H9 (cell line): ENCODE measurements at regions not wholly inside any gene's neighbourhood (a gene's known extent, or its start where the extent isn't known, plus 50 kb on each side); places are given as distances from the start of the nearest gene placed in this dataset.

Experiments
- DNase-seq: peaks from one replicate; pipeline ENCODE4 v3.0.0-alpha.2; 2017
- H2AFZ ChIP-seq: one replicate; pipeline ENCODE4 v1.6.1; 2013; ENCODE audit warnings: mild to moderate bottlenecking, low read length, control low read depth, moderate library complexity
- H2AK5ac ChIP-seq: 2 replicates; pipeline ENCODE4 v1.6.1; 2013; ENCODE audit warnings: low read length, control low read depth, mixed read lengths; ENCODE audit not compliant: insufficient read length
- H2BK120ac ChIP-seq: one replicate; pipeline ENCODE4 v1.6.1; 2013; ENCODE audit warnings: low read depth, mild to moderate bottlenecking, low read length, control low read depth, inconsistent platforms; ENCODE audit not compliant: poor library complexity, severe bottlenecking
- H2BK12ac ChIP-seq: 2 replicates; pipeline ENCODE4 v1.6.1; 2013; ENCODE audit warnings: low read length, control low read depth, mixed read lengths, low read depth; ENCODE audit not compliant: insufficient read length
- H2BK15ac ChIP-seq: 2 replicates; pipeline ENCODE4 v1.6.1; 2013; ENCODE audit warnings: low read depth, low read length, control low read depth
- H2BK20ac ChIP-seq: one replicate; pipeline ENCODE4 v1.6.1; 2013; ENCODE audit warnings: low read depth, mild to moderate bottlenecking, low read length, control low read depth, inconsistent platforms; ENCODE audit not compliant: poor library complexity, severe bottlenecking
- H2BK5ac ChIP-seq: 2 replicates; pipeline ENCODE4 v1.6.1; 2013; ENCODE audit warnings: low read length, control low read depth, mixed read lengths; ENCODE audit not compliant: insufficient read length
- H3K14ac ChIP-seq: 2 replicates; pipeline ENCODE4 v1.6.1; 2013; ENCODE audit warnings: low read length, control low read depth; ENCODE audit not compliant: insufficient read depth
- H3K18ac ChIP-seq: 2 replicates; pipeline ENCODE4 v1.6.1; 2013; ENCODE audit warnings: low read depth, mild to moderate bottlenecking, mixed read lengths, low read length, control low read depth; ENCODE audit not compliant: insufficient read length
- H3K23ac ChIP-seq: 2 replicates; pipeline ENCODE4 v1.6.1; 2013; ENCODE audit warnings: low read length, control low read depth, mixed read lengths, low read depth; ENCODE audit not compliant: insufficient read length
- H3K23me2 ChIP-seq: 2 replicates; pipeline ENCODE4 v1.6.1; 2013; ENCODE audit warnings: low read depth, mild to moderate bottlenecking, mixed read lengths, low read length, control low read depth; ENCODE audit not compliant: insufficient read length, poor library complexity, severe bottlenecking
- H3K27ac ChIP-seq: 2 replicates; pipeline ENCODE4 v1.5.1; 2013; ENCODE audit warnings: low read length, control low read depth, mixed read lengths, low read depth; ENCODE audit not compliant: insufficient read length
- H3K27me3 ChIP-seq: 2 replicates; pipeline ENCODE4 v1.6.1; 2013; ENCODE audit warnings: low read length, control low read depth, inconsistent platforms; ENCODE audit not compliant: insufficient read depth
- H3K4ac ChIP-seq: 2 replicates; pipeline ENCODE4 v1.6.1; 2013; ENCODE audit warnings: low read depth, mild to moderate bottlenecking, control low read depth, inconsistent platforms, low read length, moderate library complexity
- H3K4me1 ChIP-seq: 2 replicates; pipeline ENCODE4 v1.6.1; 2013; ENCODE audit warnings: low read length, control low read depth, inconsistent platforms; ENCODE audit not compliant: insufficient read depth
- H3K4me2 ChIP-seq: 2 replicates; pipeline ENCODE4 v1.6.1; 2013; ENCODE audit warnings: low read length, control low read depth, mixed read lengths; ENCODE audit not compliant: insufficient read length, insufficient read depth
- H3K56ac ChIP-seq: 2 replicates; pipeline ENCODE4 v1.6.1; 2013; ENCODE audit warnings: low read depth, mild to moderate bottlenecking, mixed read lengths, low read length, control low read depth; ENCODE audit not compliant: insufficient read length
- H3K79me1 ChIP-seq: 2 replicates; pipeline ENCODE4 v1.6.1; 2013; ENCODE audit warnings: low read depth, mild to moderate bottlenecking, moderate library complexity, low read length, control low read depth, inconsistent platforms; ENCODE audit not compliant: insufficient read depth, poor library complexity, severe bottlenecking
- H3K79me2 ChIP-seq: 2 replicates; pipeline ENCODE4 v1.6.1; 2013; ENCODE audit warnings: low read length, control low read depth, inconsistent platforms; ENCODE audit not compliant: insufficient read depth
- H3K9ac ChIP-seq: 2 replicates; pipeline ENCODE4 v1.6.1; 2013; ENCODE audit warnings: low read length, control low read depth, mixed read lengths; ENCODE audit not compliant: insufficient read length; ENCODE audit errors: extremely low read depth
- H3K9me3 ChIP-seq: one replicate; pipeline ENCODE4 v1.6.1; 2013; ENCODE audit warnings: low read depth, low read length, inconsistent platforms; ENCODE audit not compliant: control insufficient read depth
- H3T11ph ChIP-seq: one replicate; pipeline ENCODE4 v1.6.1; 2013; ENCODE audit warnings: mild to moderate bottlenecking, low read length, control low read depth, inconsistent platforms
- H4K20me1 ChIP-seq: one replicate; pipeline ENCODE4 v1.6.1; 2013; ENCODE audit not compliant: control insufficient read depth, insufficient read length, insufficient read depth
- H4K5ac ChIP-seq: 2 replicates; pipeline ENCODE4 v1.6.1; 2013; ENCODE audit warnings: low read depth, mild to moderate bottlenecking, mixed read lengths, low read length, control low read depth; ENCODE audit not compliant: insufficient read length
- H4K8ac ChIP-seq: replicated peaks from 2 replicates; pipeline ENCODE4 v1.6.1; 2013; ENCODE audit warnings: low read length, control low read depth, mixed read lengths, low read depth; ENCODE audit not compliant: insufficient read length
- H4K91ac ChIP-seq: 2 replicates; pipeline ENCODE4 v1.6.1; 2013; ENCODE audit warnings: low read depth, mild to moderate bottlenecking, moderate library complexity, mixed read lengths, low read length, control low read depth; ENCODE audit not compliant: insufficient read length
- H3K27ac Mint-ChIP-seq, 3 experiments: 2 replicates in 2 of 3; 3 replicates in 1 of 3; pipeline ENCODE4 v1.8.0; 2020 to 2021; ENCODE audit warnings: mixed read lengths in 3 of 3, mild to moderate bottlenecking in 1 of 3, moderate library complexity in 1 of 3
- H3K27me3 Mint-ChIP-seq: 2 replicates; pipeline ENCODE4 v1.8.0; 2021; ENCODE audit warnings: low read depth, mild to moderate bottlenecking, moderate library complexity, mixed read lengths
- H3K36me3 Mint-ChIP-seq, 3 experiments: 2 replicates in 2 of 3; 3 replicates in 1 of 3; pipeline ENCODE4 v1.8.0; 2020 to 2021; ENCODE audit warnings: low read depth in 3 of 3, mixed read lengths in 3 of 3; ENCODE audit not compliant: insufficient read depth in 1 of 3
- H3K4me1 Mint-ChIP-seq, 2 experiments: 2 replicates each; pipeline ENCODE4 v1.8.0; 2020; ENCODE audit warnings: mixed read lengths in 2 of 2
- H3K4me3 Mint-ChIP-seq, 2 experiments: 2 replicates in 1 of 2; 3 replicates in 1 of 2; pipeline ENCODE4 v1.8.0; 2020 to 2021; ENCODE audit warnings: mild to moderate bottlenecking in 2 of 2, mixed read lengths in 2 of 2, moderate library complexity in 1 of 2
- H3K9me3 Mint-ChIP-seq, 2 experiments: 2 replicates in 1 of 2; 3 replicates in 1 of 2; pipeline ENCODE4 v1.8.0; 2020; ENCODE audit warnings: mild to moderate bottlenecking in 2 of 2, mixed read lengths in 2 of 2, moderate library complexity in 1 of 2
- CTCF ChIP-seq: fragments of 200-600 bp; sonication (generic); conservative IDR thresholded peaks from 3 replicates; pipeline ENCODE4 v1.8.0; 2021; ENCODE audit warnings: antibody characterized with exemption, mild to moderate bottlenecking
- WGBS: extraction: QIAGEN DNeasy Blood & Tissue Kit; methylation state at CpG from one replicate; pipeline ENCODE4 v1.1.7; 2013; ENCODE audit warnings: missing lambda C conversion rate, low lambda C conversion rate, mixed read lengths; ENCODE audit not compliant: insufficient read length; ENCODE audit errors: extremely low coverage; 5-methylcytosine and 5-hydroxymethylcytosine counted together

DNA sequence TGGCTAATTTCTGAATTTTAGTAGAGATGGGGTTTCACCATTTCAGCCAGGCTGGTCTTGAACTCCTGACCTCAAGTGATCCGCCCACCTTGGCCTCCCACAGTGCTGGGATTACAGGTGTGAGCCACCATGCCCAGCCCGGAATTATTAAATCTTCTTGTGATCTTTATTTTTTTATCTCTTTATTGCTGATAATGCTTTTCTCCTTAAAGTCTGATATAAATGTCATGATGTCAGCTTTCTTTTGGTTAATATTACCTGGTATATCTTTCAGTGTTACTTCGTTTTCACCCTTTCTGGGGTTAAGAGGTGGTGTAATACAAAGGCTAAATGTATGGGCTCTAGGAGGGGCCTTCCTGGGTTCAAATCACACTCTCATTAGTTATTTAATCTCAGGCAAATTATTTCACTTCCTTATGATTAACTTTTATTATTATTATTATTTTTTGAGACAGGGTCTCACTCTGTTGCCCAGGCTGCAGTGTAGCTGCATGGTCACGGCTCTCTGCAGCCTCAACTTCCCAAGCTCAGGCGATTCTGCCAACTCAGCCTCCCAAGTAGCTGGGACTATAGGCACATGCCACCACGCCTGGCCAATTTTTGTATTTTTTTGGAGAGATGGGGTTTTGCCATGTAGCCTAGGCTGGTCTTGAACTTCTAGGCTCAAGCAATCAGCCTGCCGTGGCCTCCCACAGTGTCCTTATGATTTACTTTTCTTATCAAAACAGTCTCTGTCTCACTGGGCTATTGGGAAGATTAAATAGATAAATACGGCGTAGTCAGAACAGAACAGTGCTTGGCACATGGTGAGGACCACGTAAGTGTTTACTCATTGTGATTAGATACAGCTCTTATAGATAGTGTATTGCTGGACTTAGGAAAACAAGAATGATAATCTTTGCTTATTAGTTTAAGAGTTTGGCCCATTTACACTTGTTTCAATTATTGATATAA, 216.5 kb downstream of the URB2 start:
- Histone ChIP-seq H3T11ph (no peak overlapping the region), H2AFZ (no peak overlapping the region), H4K5ac (no peak overlapping the region), H4K20me1 (no peaks in the 10 kb centered on the region), H3K79me2 (no peaks in the 10 kb centered on the region), H3K23ac (no peak overlapping the region), H3K9me3 (no peaks in the 10 kb centered on the region), H2BK120ac (no peak overlapping the region), H3K79me1 (no peaks in the 10 kb centered on the region), H2BK12ac (no peak overlapping the region), H3K23me2 (no peaks in the 10 kb centered on the region), H3K14ac (no peak overlapping the region), H3K27ac (no peak overlapping the region), H3K4me1 (no peaks in the 10 kb centered on the region), H2BK15ac (no peak overlapping the region), H2AK5ac (no peak overlapping the region), H4K91ac (no peak overlapping the region), H4K8ac (no peak overlapping the region), H3K9ac (no peak overlapping the region), H2BK5ac (no peak overlapping the region), H3K18ac (no peak overlapping the region), H3K27me3 (no peaks in the 10 kb centered on the region), H3K56ac (no peak overlapping the region), H3K4me2 (no peak overlapping the region), H3K4ac (no peak overlapping the region), H2BK20ac (no peak overlapping the region)
- H3K9me3 Mint-ChIP-seq: no peaks in the 10 kb centered on the region
- no peak overlapping the region for H3K4me3 Mint-ChIP-seq
- DNase-seq: no peak
- no peaks in the 10 kb centered on the region for H3K27me3 Mint-ChIP-seq
- no CpG with 5 or more reads among the region's 10 CpGs for WGBS
- no peaks in the 10 kb centered on the region for H3K36me3 Mint-ChIP-seq
- no peak for TF ChIP-seq CTCF
- peaks cover 6 to 9% of the 10 kb centered on the region in 2 experiments; a peak in 3 of 4 replicates for H3K4me1 Mint-ChIP-seq
- no peak overlapping the region for H3K27ac Mint-ChIP-seq
